GM12872 (cell line): ENCODE measurements at regions not wholly inside any gene's neighbourhood (a gene's known extent, or its start where the extent isn't known, plus 50 kb on each side); places are given as distances from the start of the nearest gene placed in this dataset.

Experiments
- TF ChIP-seq, protein P1 (sequence below): IDR thresholded peaks from 3 replicates; pipeline ENCODE4 v1.5.1; 2011; ENCODE audit warnings: low read depth, mild to moderate bottlenecking, low read length, moderate library complexity; ENCODE audit not compliant: insufficient read depth

DNA sequence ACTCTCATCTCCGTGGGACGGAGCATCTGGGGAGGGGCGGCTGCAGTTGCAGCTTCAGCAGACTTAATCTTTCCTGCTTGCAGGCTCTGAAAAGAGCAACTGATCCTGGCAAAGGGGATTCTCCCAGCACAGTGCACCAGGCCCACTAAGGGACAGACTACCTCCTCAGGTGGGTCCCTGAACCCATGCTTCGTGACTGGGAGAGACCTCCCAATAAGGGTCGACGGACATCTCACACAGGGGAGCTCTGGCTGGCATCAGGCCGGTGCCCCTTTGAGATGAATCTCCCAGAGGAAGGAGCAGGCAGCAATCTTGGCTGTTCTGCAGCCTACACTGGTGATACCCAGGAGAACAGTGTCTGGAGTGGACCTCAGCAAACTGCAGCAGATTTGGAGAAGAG, 303.3 kb upstream of the FGF16 start:
- TF ChIP-seq, protein P1, sequence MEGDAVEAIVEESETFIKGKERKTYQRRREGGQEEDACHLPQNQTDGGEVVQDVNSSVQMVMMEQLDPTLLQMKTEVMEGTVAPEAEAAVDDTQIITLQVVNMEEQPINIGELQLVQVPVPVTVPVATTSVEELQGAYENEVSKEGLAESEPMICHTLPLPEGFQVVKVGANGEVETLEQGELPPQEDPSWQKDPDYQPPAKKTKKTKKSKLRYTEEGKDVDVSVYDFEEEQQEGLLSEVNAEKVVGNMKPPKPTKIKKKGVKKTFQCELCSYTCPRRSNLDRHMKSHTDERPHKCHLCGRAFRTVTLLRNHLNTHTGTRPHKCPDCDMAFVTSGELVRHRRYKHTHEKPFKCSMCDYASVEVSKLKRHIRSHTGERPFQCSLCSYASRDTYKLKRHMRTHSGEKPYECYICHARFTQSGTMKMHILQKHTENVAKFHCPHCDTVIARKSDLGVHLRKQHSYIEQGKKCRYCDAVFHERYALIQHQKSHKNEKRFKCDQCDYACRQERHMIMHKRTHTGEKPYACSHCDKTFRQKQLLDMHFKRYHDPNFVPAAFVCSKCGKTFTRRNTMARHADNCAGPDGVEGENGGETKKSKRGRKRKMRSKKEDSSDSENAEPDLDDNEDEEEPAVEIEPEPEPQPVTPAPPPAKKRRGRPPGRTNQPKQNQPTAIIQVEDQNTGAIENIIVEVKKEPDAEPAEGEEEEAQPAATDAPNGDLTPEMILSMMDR = no peak

DNA sequence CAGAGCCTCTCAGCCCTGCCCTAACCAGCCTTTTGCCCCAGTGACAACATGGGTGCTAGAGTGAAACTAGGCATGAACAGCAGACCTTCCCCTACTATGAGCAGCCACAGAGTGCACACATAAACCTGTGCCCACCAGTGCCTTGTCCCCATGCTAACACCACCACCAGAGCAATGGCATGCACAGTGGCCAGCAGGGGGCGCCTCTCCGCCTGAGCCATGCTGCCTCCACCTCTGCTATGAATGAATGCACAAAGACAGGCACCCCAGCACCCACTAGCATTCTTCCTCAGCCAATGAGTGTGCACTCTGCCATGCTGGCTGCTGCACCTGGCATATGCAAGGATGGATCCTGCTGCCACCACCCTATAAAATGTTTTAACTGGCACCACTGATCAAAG, 286.9 kb upstream of the FGF16 start:
- TF ChIP-seq, protein P1 = peak; percentile 60

DNA sequence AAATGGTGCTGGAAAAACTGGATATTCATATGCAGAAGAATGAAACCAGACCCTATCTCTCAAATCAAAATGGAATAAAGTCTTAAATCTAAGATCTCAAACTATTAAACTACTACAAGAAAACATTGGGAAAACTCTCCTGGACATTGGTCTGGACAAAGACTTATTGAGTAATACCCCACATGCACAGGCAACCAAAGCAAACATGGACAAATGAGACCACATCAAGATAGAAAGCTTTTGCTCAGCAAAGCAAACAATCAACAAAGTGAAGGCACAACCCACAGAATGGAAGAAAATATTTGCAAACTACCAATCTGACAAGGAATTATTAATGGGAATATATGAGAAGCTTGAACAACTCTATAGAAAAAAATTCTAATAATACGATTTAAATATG, 284.4 kb upstream of the FGF16 start:
- TF ChIP-seq, protein P1 = no peak

DNA sequence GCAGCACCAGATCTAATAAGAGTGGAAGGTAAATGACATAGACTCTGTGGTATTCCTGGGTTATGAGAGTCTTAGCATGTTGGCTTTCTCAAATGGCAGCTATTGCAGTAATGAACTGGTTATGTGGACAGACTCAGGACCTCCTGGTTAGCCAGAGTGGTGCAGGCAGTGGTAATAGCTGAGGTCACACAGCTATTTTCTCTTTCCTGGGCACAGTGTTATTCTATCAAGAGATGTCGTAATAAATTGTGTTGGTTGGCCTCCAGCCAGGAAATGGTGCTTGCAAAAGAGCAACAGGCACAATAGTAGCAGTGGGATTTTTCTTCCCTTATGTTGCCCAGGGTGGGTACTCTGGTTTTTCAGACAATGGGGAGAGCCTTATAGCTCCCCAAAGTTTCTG, 279.2 kb upstream of the FGF16 start:
- TF ChIP-seq, protein P1 = no peak

DNA sequence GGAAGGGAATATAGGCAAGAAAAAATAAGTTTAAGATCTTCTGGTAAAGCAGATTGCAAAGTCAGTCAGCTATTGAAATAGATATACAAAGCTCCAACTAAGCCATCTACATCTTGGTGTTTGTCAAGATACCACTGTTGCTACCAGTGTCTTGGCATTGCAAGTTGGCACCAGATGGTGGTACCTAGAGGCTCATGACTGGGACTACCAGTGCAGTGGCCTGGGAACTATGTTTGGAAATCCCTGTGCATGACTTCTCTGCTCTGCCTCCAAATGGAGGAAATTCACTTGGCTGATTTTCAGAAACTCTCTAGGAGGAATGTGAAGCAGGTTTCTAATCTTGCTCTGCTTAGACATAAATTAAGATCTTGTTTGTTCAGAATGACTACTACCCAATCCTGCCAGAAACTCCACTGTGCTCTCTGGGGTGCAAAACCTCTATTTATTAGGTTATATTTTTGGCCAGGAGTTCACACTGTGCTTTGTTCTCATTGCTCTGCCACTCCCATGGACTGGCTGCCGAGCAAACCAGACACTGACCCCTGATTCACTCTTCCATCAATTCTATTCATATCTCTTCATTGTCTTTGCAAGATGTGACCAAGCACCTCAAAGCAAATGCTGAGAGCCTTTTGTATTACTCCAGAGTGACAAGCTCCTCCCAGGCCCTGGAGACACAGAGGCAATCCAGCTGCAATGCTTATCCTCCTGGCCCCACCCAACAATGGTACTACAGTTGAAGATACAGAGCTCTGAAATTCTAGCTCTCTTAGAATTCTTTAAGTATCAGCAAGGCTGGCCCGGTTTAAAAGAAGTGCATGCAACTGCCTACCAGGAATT, 272.3 kb upstream of the FGF16 start:
- TF ChIP-seq, protein P1 = no peak

DNA sequence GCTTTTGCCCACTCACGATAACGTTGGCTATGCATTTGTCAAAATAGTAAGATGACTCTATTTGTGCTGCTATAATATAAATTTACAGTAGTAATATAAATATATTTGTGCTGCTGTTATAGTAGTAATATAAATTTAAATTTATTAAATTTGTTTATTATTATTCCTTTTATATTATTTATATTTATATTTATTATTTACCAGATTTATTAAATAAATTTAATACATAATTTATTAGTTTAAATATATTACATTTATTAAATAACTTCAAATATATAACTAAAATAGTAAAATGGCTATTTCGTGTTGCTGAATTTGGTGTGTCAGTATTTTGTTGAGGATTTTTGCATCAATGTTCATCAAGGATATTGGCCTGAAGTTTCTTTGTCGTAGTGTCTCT, 246.5 kb upstream of the FGF16 start:
- TF ChIP-seq, protein P1 = no peak

DNA sequence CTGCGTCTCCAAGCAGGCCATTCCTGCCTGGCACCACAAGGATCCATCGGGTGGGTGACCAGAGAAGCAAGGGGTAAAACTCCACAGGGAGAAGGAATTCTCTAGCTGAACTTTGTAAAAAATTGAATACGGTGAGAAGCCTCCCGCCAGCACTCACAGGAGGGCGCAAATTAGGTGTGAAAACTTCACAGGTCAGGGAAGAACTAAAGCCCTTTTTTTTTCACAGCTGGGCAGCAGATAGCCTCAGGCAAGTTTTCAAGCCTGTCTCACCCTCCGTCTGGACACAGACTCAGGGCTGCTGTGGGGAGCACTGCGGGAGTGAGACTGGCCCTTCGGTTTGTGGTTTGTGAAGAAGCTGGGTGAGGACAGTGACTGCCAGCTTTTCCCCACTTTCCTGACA, 224.1 kb upstream of the FGF16 start:
- TF ChIP-seq, protein P1 = no peak

DNA sequence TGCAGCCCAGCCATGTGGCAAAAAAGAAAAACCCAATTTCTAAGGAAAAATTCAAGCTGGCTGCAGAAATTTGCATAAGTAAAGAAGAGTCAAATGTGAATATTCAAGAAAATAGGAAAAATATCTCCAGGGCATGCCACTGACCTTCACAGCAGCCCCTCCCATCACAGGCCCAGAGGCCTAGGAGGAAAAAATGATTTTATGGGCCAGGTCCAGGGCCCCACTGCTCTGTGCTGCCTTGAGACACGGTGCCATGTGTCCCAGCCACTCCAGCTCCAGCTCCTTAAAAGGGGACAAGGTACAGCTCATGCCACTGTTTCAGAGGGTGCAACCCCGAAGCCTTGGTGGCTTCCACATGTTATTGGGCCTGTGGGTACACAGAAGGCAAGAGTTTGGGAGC, 182.7 kb upstream of the FGF16 start:
- TF ChIP-seq, protein P1 = no peak
